Upper lobe of right lung (tissue), 1 donor: ENCODE measurements at regions not wholly inside any gene's neighbourhood (a gene's known extent, or its start where the extent isn't known, plus 50 kb on each side); places are given as distances from the start of the nearest gene placed in this dataset.
A peak's percentile ranks its signal among the peaks of the same experiment; 100 is the strongest.

Experiments used
- ATAC-seq: fragments of 200-7000 bp; cut with Tn5 transposase; one replicate; pipeline ENCODE4 v1.9.1; 2020; ENCODE audit warnings: mild to moderate bottlenecking, moderate library complexity
- DNase-seq: peaks from one replicate; pipeline ENCODE4 v3.0.0-alpha.2; 2020
- H3K27ac ChIP-seq: fragments of 200-600 bp; one replicate; pipeline ENCODE4 v1.8.0; 2022
- H3K27me3 ChIP-seq: fragments of 200-600 bp; one replicate; pipeline ENCODE4 v1.8.0; 2022; ENCODE audit warnings: mild to moderate bottlenecking
- H3K36me3 ChIP-seq: fragments of 200-600 bp; one replicate; pipeline ENCODE4 v1.8.0; 2022
- H3K4me1 ChIP-seq: fragments of 200-600 bp; one replicate; pipeline ENCODE4 v1.8.0; 2022
- H3K4me3 ChIP-seq: fragments of 200-600 bp; one replicate; pipeline ENCODE4 v1.8.0; 2022; ENCODE audit warnings: mild to moderate bottlenecking
- H3K9me3 ChIP-seq: fragments of 200-600 bp; one replicate; pipeline ENCODE4 v1.8.0; 2022
- intact Hi-C: fragments of 100-400 bp; cut with DNase I; formaldehyde crosslinking; loops from one replicate; pipeline ENCODE4 v1.11.0; 2022
- TF ChIP-seq, protein P1 (sequence below): fragments of 200-600 bp; IDR thresholded peaks from one replicate; pipeline ENCODE4 v1.8.0; 2022; ENCODE audit warnings: antibody characterized with exemption
- donor health status: DM: no; HTN: yes; CAD: no; lungs with severe emphysema.

DNA sequence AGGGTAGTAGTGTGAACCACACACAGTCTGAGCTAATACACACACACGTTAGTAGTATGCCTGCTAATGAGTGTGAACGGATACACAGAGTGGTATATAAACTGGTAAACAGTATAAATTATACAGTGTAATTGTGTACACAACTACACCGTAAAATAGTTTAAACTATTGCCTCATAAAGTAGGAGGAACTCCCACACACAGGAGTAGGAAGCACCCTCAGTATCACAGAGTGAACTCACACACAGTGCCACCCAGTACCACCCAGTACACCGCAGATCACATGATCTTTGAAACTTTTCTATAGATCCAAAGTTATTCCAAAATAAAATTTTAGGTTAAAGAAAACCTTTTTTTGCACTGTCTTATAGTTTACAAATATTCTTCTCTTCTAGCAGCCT, 275.1 kb downstream of the ADGRA3 start:
- Histone ChIP-seq H3K4me1 (no peaks in the 10 kb centered on the region), H3K27me3 (no peaks in the 10 kb centered on the region), H3K27ac (no peak overlapping the region), H3K9me3 (no peaks in the 10 kb centered on the region), H3K36me3 (no peaks in the 10 kb centered on the region), H3K4me3 (no peak overlapping the region)
- TF ChIP-seq, protein P1, sequence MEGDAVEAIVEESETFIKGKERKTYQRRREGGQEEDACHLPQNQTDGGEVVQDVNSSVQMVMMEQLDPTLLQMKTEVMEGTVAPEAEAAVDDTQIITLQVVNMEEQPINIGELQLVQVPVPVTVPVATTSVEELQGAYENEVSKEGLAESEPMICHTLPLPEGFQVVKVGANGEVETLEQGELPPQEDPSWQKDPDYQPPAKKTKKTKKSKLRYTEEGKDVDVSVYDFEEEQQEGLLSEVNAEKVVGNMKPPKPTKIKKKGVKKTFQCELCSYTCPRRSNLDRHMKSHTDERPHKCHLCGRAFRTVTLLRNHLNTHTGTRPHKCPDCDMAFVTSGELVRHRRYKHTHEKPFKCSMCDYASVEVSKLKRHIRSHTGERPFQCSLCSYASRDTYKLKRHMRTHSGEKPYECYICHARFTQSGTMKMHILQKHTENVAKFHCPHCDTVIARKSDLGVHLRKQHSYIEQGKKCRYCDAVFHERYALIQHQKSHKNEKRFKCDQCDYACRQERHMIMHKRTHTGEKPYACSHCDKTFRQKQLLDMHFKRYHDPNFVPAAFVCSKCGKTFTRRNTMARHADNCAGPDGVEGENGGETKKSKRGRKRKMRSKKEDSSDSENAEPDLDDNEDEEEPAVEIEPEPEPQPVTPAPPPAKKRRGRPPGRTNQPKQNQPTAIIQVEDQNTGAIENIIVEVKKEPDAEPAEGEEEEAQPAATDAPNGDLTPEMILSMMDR = no peak
- no peak for DNase-seq
- no peak for ATAC-seq
- intact Hi-C loops = no loop called here

DNA sequence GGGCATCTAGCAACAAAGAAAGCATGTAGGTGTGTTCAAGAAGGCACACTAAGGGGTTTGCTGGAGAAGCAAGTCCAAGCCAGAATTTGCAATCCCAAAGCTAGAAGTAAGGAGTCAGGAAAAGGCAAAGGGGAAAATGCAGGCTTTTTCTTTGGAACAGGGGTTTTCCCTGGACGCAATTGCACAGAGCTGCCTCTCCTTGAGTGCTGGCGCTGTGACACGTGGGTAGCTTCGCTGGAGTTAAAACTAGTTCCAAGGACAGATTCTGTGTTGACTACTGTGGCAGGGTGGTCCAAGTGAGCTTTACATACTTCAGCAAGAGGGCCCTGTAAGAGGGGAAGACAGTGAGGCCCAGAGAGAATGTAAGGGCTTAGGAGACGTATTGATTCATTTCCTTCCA, 277.1 kb downstream of the ADGRA3 start:
- H3K9me3 ChIP-seq = no peaks in the 10 kb centered on the region
- ATAC-seq = no peak
- no peak for DNase-seq
- no peaks in the 10 kb centered on the region for H3K27me3 ChIP-seq
- H3K4me3 ChIP-seq = no peak overlapping the region
- no peaks in the 10 kb centered on the region for H3K4me1 ChIP-seq
- intact Hi-C loops = no loop called here
- TF ChIP-seq, protein P1 = no peak
- no peak overlapping the region for H3K27ac ChIP-seq
- no peaks in the 10 kb centered on the region for H3K36me3 ChIP-seq

DNA sequence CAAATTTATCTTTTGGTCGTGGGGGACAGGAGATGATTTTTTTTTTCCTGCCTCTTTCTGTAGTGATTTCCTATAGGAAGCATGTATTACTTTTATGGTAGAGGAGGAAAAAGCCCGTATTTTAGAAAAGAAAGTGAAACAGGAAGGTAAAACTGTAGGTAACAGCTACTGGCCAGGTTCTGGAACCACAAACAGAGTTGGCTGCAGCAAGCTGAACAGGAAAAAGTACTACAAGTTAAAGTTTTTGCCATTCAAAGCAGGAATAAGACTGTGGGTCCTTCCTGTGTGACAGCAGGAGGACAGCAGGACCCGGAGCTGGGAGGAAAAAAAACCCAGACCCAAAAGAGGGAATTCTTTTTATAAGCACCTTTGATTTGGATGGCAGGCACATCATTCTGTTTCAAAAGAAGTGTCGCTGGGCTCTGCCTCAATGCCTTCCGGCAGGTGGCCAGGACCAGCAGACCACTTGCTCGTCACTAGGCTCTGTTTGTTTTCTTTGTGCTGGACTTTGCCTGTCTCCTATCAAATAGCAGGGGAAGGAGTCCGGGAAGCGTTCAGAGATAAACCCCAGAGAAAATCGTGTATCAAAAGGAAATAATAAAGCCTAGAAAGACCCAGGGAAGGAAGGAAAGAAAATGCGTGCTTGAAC, 277.9 kb downstream of the ADGRA3 start:
- H3K27me3 ChIP-seq = no peaks in the 10 kb centered on the region
- ATAC-seq (no peak), DNase-seq (no peak)
- intact Hi-C loops = no loop called here
- no peaks in the 10 kb centered on the region for H3K36me3 ChIP-seq
- TF ChIP-seq, protein P1 = no peak
- H3K4me3 ChIP-seq = no peak overlapping the region
- no peaks in the 10 kb centered on the region for H3K4me1 ChIP-seq
- no peaks in the 10 kb centered on the region for H3K9me3 ChIP-seq
- no peak overlapping the region for H3K27ac ChIP-seq

DNA sequence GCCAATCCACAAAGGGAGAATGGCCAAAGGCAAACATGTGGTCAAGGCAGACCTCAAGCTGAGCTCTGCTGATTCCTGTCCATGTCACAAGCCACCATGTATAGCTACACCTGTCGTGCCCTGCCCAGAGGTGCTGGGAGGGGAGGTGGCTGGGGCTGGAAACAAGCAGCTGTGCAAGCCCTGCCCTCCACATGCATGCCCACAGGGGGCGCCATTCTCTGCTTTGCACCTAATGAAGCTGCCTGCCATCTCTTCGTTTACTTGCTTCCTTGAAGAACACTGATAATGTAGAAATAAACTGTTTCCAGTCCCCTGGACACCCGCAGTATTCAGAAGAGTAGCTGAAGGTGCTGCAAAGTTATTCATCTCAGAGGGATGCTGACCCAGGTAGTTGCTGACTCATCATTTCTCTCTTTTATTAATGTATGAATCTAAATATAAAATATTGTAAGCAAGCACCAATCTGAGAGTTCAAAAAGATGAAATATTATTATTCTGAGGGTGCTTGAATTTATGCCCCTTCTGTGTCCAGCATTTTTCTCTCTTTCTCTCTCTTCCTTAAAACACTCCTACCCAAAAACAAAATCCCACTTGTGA, 278.6 kb downstream of the ADGRA3 start:
- TF ChIP-seq, protein P1 = peak; percentile 26
- Histone ChIP-seq H3K4me3 (no peak overlapping the region), H3K4me1 (no peaks in the 10 kb centered on the region), H3K27ac (no peak overlapping the region), H3K9me3 (no peaks in the 10 kb centered on the region), H3K27me3 (no peaks in the 10 kb centered on the region), H3K36me3 (no peaks in the 10 kb centered on the region)
- peak; percentile 68 for DNase-seq
- peak; percentile 61 for ATAC-seq
- intact Hi-C loops = no loop called here

DNA sequence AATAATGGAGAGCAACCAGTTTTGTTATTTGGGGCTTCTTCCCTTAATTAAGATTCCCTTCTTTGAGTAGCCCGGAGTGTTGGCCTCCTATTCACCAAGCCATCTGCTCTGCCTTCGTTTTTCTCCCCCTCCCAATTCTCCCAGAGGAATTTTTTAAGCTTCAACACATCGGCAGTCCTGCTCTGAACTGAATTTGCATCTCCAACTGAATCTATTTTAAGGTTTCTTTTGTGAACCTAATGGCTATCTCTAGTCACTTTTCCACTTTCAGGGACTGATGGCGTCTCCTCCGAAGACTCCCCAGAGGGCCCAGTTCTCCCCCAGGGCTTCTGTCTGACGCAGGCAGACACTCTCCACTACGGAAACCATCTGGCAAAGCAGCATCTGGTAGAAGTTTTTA, 280.2 kb downstream of the ADGRA3 start:
- H3K9me3 ChIP-seq = no peaks in the 10 kb centered on the region
- DNase-seq (no peak), ATAC-seq (no peak)
- H3K4me1 ChIP-seq = no peaks in the 10 kb centered on the region
- intact Hi-C loops = no loop called here
- TF ChIP-seq, protein P1 = no peak
- no peak overlapping the region for H3K27ac ChIP-seq
- H3K4me3 ChIP-seq = no peak overlapping the region
- no peaks in the 10 kb centered on the region for H3K36me3 ChIP-seq
- H3K27me3 ChIP-seq = no peaks in the 10 kb centered on the region

DNA sequence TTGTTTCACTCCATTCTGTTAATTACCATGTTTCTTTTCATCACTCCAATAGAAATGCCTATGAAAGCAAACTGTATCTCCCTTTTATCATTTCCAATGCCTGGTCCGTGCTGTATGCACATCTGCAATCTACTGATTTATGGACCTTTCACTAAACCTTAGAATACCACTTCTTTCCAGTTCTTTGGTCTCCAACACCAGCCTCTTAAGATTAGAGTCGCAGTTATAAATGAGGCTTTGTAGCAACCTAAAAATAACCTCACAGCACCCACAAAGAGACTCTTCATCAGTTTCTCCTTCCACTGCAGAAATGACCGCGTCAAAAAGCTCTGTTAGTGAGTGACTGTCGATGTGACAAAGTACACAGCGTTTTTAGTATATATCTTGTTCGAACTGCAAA, 282.6 kb downstream of the ADGRA3 start:
- Histone ChIP-seq H3K36me3 (no peaks in the 10 kb centered on the region), H3K9me3 (no peaks in the 10 kb centered on the region), H3K27ac (no peak overlapping the region), H3K4me1 (no peaks in the 10 kb centered on the region), H3K4me3 (no peak overlapping the region), H3K27me3 (no peaks in the 10 kb centered on the region)
- no peak for ATAC-seq
- intact Hi-C loops = no loop called here
- DNase-seq = no peak
- TF ChIP-seq, protein P1 = no peak
